ENCODE measurements at regions not wholly inside any gene's neighbourhood (a gene's known extent, or its start where the extent isn't known, plus 50 kb on each side); places are given as distances from the start of the nearest gene placed in this dataset.

DNA sequence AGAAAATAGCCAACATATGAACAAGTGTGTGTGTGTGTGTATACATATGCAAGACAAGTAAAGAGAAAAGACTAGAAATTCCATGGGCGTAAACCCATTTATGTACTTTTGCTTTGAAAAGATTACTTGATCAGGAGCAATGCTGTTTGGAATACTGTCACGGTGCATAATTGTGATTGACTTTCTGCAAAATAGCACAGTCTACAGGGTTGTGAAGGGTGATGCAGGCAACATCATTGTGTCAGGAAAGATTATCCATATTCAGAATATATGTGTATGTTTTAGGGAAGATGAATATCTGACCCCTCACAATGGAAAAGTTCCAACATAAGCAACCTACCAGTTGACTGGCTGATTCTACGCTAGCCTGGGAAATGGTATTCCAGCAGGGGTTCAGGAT is 307.7 kb downstream of the JRKL start:
- TF ChIP-seq, protein P1, sequence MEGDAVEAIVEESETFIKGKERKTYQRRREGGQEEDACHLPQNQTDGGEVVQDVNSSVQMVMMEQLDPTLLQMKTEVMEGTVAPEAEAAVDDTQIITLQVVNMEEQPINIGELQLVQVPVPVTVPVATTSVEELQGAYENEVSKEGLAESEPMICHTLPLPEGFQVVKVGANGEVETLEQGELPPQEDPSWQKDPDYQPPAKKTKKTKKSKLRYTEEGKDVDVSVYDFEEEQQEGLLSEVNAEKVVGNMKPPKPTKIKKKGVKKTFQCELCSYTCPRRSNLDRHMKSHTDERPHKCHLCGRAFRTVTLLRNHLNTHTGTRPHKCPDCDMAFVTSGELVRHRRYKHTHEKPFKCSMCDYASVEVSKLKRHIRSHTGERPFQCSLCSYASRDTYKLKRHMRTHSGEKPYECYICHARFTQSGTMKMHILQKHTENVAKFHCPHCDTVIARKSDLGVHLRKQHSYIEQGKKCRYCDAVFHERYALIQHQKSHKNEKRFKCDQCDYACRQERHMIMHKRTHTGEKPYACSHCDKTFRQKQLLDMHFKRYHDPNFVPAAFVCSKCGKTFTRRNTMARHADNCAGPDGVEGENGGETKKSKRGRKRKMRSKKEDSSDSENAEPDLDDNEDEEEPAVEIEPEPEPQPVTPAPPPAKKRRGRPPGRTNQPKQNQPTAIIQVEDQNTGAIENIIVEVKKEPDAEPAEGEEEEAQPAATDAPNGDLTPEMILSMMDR (IDR thresholded peaks at IDR 0.05): no peak
- no peak for TF ChIP-seq POLR2A (IDR thresholded peaks at IDR 0.05)
